ENCODE measurements at regions not wholly inside any gene's neighbourhood (a gene's known extent, or its start where the extent isn't known, plus 50 kb on each side); places are given as distances from the start of the nearest gene placed in this dataset.

DNA sequence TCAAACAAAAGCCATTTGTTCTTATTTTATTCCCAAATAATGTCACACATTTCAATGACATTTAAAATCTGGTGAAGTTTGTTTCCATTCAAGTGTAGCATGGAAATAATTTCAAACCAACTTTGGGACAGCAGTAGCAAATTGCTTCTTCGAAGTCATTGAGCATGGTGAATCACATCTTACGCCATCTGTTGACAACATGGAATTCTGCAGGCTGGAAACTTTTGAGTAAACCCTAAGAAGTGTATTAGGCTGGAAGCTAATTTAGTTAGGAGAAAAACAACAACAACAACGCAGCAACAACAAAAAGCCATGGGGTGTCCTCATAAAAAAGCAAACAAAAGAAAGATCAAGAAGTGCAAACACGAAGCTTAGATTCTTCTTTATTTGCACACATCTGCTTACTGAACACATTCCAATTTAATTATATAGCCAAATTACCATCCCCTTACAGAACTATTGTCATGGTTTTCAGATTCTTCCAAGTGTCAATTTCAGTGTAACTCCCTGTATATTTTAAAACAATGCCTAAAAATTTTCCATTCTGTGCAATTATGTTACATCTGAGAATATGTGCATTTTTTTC is 659.0 kb upstream of the CDH7 start:
- no peaks in the 10 kb centered on the region for H3K36me3 ChIP-seq (ENCODE audit: insufficient read depth)
- H3K27ac ChIP-seq (ENCODE audit: low read depth): no peak overlapping the region
- no peak overlapping the region for H3K4me3 ChIP-seq (ENCODE audit: low read depth, low read length)
- H3K4me1 ChIP-seq (ENCODE audit: insufficient read depth): no peaks in the 10 kb centered on the region
- DNase-seq (ENCODE audit: extremely low spot score): no peak
- 20% methylated on average over 4 of the region's 4 CpGs for WGBS

- no peak for DNase-seq (ENCODE audit: extremely low spot score)
- Histone ChIP-seq H3K4me3 (ENCODE audit: low read depth, low read length) (no peak overlapping the region), H3K27ac (ENCODE audit: low read depth) (no peak overlapping the region), H3K4me1 (ENCODE audit: insufficient read depth) (no peaks in the 10 kb centered on the region), H3K36me3 (ENCODE audit: insufficient read depth) (no peaks in the 10 kb centered on the region)
- WGBS: 66% methylated on average over 5 of the region's 5 CpGs
Observed at GRCh38 chr18:65082907-65083306, 667.9 kb upstream of the CDH7 start.

GRCh38 chr18:65081786-65082185 is 669.0 kb upstream of the CDH7 start:
- 72% methylated on average over 3 of the region's 3 CpGs for WGBS
- no peak for DNase-seq (ENCODE audit: extremely low spot score)
- Histone ChIP-seq H3K4me3 (ENCODE audit: low read depth, low read length) (no peak overlapping the region), H3K27ac (ENCODE audit: low read depth) (no peak overlapping the region), H3K36me3 (ENCODE audit: insufficient read depth) (no peaks in the 10 kb centered on the region), H3K4me1 (ENCODE audit: insufficient read depth) (no peaks in the 10 kb centered on the region)

- DNase-seq (ENCODE audit: extremely low spot score): no peak
- H3K27ac ChIP-seq (ENCODE audit: low read depth): no peak overlapping the region
- no peaks in the 10 kb centered on the region for H3K36me3 ChIP-seq (ENCODE audit: insufficient read depth)
- no peak overlapping the region for H3K4me3 ChIP-seq (ENCODE audit: low read depth, low read length)
- H3K4me1 ChIP-seq (ENCODE audit: insufficient read depth): no peaks in the 10 kb centered on the region
- WGBS: 86% methylated on average over 3 of the region's 3 CpGs
Observed at GRCh38 chr18:65073060-65073550, 677.7 kb upstream of the CDH7 start.

- WGBS: 50% methylated on average over 9 of the region's 9 CpGs
- Histone ChIP-seq H3K36me3 (ENCODE audit: insufficient read depth) (no peaks in the 10 kb centered on the region), H3K4me3 (ENCODE audit: low read depth, low read length) (no peak overlapping the region), H3K4me1 (ENCODE audit: insufficient read depth) (no peaks in the 10 kb centered on the region), H3K27ac (ENCODE audit: low read depth) (no peak overlapping the region)
- DNase-seq (ENCODE audit: extremely low spot score): no peak
Observed at GRCh38 chr18:65057439-65058083, 693.3 kb upstream of the CDH7 start.

DNA sequence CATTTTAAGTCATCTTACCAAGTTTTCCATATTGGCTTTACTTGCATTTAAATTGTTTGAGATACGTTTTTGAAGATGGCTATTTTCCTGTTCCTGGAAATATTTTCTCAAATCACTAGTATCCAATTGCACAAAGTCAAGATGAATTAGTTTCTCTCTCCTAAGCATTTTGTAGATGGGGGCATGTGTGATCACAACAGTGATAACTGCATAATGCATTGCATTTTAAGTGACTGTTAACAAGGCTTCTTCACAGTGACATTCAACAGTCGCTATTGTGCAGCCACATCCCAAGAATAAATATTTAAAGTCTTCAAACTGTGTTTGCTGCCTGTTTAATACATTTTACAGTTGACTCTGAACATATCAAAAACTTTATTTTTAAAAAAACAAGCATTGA is 694.2 kb upstream of the CDH7 start:
- no peak for DNase-seq (ENCODE audit: extremely low spot score)
- H3K27ac ChIP-seq (ENCODE audit: low read depth): no peak overlapping the region
- no peaks in the 10 kb centered on the region for H3K4me1 ChIP-seq (ENCODE audit: insufficient read depth)
- no peak overlapping the region for H3K4me3 ChIP-seq (ENCODE audit: low read depth, low read length)
- 59% methylated on average over 2 of the region's 2 CpGs for WGBS
- H3K36me3 ChIP-seq (ENCODE audit: insufficient read depth): no peaks in the 10 kb centered on the region

DNA sequence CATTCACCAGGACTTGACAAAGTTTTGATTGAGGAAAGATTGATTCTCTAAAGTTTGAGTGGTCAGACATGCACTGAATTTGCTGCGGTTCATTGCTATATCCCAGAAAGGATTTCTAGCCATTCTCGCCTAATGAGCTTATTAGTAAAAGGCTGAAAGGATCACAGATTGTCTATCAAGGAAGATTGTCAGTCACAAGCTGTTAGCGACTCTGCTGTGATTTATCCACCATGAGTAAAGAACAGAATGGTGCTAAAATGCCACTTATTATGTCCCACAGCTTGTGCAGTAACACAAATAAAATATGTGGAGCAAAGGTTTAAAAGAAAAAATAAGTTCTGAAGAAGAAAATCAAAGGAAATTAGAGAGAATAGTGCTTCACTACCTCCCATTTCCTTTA is 701.2 kb upstream of the CDH7 start:
- Histone ChIP-seq H3K27ac (ENCODE audit: low read depth) (no peak overlapping the region), H3K4me3 (ENCODE audit: low read depth, low read length) (no peak overlapping the region), H3K4me1 (ENCODE audit: insufficient read depth) (no peaks in the 10 kb centered on the region), H3K36me3 (ENCODE audit: insufficient read depth) (no peaks in the 10 kb centered on the region)
- DNase-seq (ENCODE audit: extremely low spot score): no peak
- WGBS: 85% methylated on average over 3 of the region's 3 CpGs

DNA sequence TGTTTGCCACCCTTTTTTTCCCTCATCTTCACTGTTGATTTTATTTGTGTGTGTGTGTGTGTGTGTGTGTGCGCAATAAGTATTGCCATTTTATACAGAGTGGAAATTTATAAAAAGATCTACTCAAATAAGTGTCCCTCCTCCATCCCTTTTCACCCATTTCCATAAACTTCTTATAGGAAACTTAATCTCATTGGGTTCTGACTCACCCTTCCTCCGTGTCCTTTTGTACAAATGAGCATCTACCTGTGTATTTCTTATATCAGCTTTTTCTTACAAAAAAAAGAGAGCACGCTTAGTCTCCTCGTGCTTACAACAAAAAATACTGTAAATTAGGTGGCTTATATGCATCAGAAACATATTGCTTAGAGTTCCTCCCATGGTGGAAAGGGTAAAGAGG is 711.2 kb upstream of the CDH7 start:
- 84% methylated on average over 4 of the region's 4 CpGs for WGBS
- Histone ChIP-seq H3K27ac (ENCODE audit: low read depth) (no peak overlapping the region), H3K4me3 (ENCODE audit: low read depth, low read length) (no peak overlapping the region), H3K36me3 (ENCODE audit: insufficient read depth) (no peaks in the 10 kb centered on the region), H3K4me1 (ENCODE audit: insufficient read depth) (no peaks in the 10 kb centered on the region)
- no peak for DNase-seq (ENCODE audit: extremely low spot score)

DNA sequence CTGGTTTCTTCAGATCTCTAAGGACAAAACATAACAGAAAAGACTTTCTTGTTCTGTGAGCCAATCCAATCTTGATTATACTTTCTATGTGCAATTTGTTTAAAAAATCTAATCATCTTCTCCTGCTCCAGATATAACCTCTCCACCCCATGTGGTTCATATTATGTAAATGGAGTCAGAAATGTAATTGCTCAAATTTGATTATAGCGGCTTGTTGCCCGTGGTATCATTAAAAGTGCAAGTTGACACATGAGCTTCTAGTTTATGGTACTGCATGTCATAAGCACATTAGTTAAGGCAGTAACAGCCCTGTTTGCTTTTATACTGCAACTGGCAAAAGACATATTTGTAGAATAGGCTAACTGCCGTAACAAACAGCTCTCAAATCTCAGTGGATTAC is 715.1 kb upstream of the CDH7 start:
- no peak overlapping the region for H3K27ac ChIP-seq (ENCODE audit: low read depth)
- no peak overlapping the region for H3K4me3 ChIP-seq (ENCODE audit: low read depth, low read length)
- 48% methylated on average over 3 of the region's 3 CpGs for WGBS
- H3K36me3 ChIP-seq (ENCODE audit: insufficient read depth): no peaks in the 10 kb centered on the region
- DNase-seq (ENCODE audit: extremely low spot score): no peak
- H3K4me1 ChIP-seq (ENCODE audit: insufficient read depth): no peaks in the 10 kb centered on the region

- no peaks in the 10 kb centered on the region for H3K4me1 ChIP-seq (ENCODE audit: insufficient read depth)
- WGBS: 62% methylated on average over 2 of the region's 2 CpGs
- H3K27ac ChIP-seq (ENCODE audit: low read depth): no peak overlapping the region
- no peak for DNase-seq (ENCODE audit: extremely low spot score)
- no peak overlapping the region for H3K4me3 ChIP-seq (ENCODE audit: low read depth, low read length)
- H3K36me3 ChIP-seq (ENCODE audit: insufficient read depth): no peaks in the 10 kb centered on the region
Observed at GRCh38 chr18:65025756-65026155, 725.1 kb upstream of the CDH7 start.

- H3K4me1 ChIP-seq (ENCODE audit: insufficient read depth): no peaks in the 10 kb centered on the region
Observed at GRCh38 chr18:65021021-65021420, 729.8 kb upstream of the CDH7 start.

GRCh38 chr18:65018184-65018583 is 732.6 kb upstream of the CDH7 start:
- WGBS: 90% methylated on average over 1 of the region's 1 CpG
- Histone ChIP-seq H3K4me1 (ENCODE audit: insufficient read depth) (no peaks in the 10 kb centered on the region), H3K36me3 (ENCODE audit: insufficient read depth) (no peaks in the 10 kb centered on the region), H3K4me3 (ENCODE audit: low read depth, low read length) (no peak overlapping the region), H3K27ac (ENCODE audit: low read depth) (no peak overlapping the region)
- DNase-seq (ENCODE audit: extremely low spot score): no peak

More at GRCh38 chr18:65021021-65021420, 729.8 kb upstream of the CDH7 start:
- DNase-seq (ENCODE audit: extremely low spot score): no peak
- 48% methylated on average over 2 of the region's 2 CpGs for WGBS
- Histone ChIP-seq H3K36me3 (ENCODE audit: insufficient read depth) (no peaks in the 10 kb centered on the region), H3K4me3 (ENCODE audit: low read depth, low read length) (no peak overlapping the region), H3K27ac (ENCODE audit: low read depth) (no peak overlapping the region)

- no peaks in the 10 kb centered on the region for H3K36me3 ChIP-seq (ENCODE audit: insufficient read depth)
- no peaks in the 10 kb centered on the region for H3K4me1 ChIP-seq (ENCODE audit: insufficient read depth)
- 86% methylated on average over 10 of the region's 10 CpGs for WGBS
- H3K4me3 ChIP-seq (ENCODE audit: low read depth, low read length): no peak overlapping the region
- no peak for DNase-seq (ENCODE audit: extremely low spot score)
- H3K27ac ChIP-seq (ENCODE audit: low read depth): no peak overlapping the region
Observed at GRCh38 chr18:65017372-65017760, 733.4 kb upstream of the CDH7 start.

DNA sequence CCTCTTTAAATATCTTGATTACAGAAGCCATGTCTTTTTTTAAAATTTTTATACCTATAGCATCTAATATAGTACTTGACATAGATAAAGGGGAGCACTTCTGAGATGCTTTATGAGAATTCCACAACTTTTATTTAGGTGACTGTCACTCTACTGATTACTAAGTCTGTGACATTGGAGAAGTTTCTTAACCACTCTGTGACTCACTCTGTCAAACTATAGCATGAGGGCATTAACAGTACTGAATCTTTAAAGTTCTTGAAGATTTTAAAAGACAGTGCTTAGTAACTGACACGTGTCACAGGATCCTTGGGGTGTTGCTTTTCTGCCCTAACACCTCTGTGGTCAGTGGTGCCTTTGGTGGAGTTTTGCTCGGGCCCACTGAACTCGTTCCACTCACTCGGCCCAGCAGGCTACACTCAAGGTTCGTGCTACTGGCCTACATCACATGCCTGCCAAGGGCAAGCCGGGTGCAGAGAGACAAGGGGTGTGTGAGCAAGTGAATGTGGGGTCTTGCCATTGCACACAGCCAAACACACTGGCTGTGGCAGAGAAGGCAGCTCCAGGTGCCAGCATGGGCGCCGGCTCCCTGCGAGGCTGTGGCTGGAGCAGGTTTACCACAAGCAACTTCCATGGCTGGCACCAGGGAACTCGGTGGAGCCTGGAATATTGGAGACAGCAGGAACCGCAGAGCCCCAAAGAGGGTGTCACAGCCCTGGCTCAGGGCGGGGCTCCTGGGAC is 734.0 kb upstream of the CDH7 start:
- H3K4me1 ChIP-seq (ENCODE audit: insufficient read depth): no peaks in the 10 kb centered on the region
- no peak for DNase-seq (ENCODE audit: extremely low spot score)
- no peak overlapping the region for H3K4me3 ChIP-seq (ENCODE audit: low read depth, low read length)
- no peaks in the 10 kb centered on the region for H3K36me3 ChIP-seq (ENCODE audit: insufficient read depth)
- no peak overlapping the region for H3K27ac ChIP-seq (ENCODE audit: low read depth)
- 89% methylated on average over 12 of the region's 12 CpGs for WGBS
